GM21515 (cell line): ENCODE measurements at regions not wholly inside any gene's neighbourhood (a gene's known extent, or its start where the extent isn't known, plus 50 kb on each side); places are given as distances from the start of the nearest gene placed in this dataset.

Experiments
- ATAC-seq: cut with Tn5 transposase; IDR thresholded peaks from one replicate; pipeline ENCODE4 v1.9.1; 2021; ENCODE audit not compliant: unreplicated experiment

DNA sequence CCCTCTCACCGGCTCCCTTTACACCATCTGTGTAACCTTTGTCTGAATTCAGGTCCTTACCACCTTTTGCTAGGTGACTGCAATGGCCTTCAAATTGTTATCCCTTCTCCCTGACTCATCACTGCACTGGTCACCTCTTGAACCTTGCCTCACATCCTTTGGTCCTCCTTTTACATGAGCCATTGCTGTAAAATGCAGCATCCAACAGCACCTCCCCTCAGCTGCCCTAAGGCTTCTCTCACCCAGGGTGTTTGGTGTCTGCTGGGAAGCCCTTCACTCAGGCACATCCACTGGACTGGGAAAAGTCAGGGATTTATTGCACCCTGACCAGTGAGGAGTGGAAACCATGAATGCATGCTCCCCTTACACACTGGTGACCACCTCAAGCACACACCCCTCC lies 192.5 kb upstream of the GATB start:
- no peak for ATAC-seq

GRCh38 chr4:151952711-151953254 lies 192.0 kb upstream of the GATB start:
- no peak for ATAC-seq

GRCh38 chr4:151952137-151952536 lies 191.3 kb upstream of the GATB start:
- no peak for ATAC-seq

DNA sequence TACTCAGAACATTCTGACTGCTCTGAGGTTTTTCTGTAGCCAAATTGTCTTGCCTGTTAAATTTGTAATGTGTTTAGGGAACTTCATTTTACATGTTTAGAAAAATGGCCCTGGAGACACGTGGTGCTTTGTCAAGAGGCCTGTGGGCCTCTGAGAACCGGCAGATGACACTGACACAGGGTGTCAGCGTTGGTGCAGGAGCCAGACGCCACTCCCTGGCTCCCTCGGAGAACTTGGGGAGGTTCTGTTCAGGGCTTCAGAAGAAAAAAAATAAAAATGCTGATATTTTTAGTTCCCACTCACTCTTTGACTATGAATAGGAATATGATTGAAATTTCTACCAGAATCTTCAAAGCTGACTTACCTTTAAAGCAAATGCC lies 190.9 kb upstream of the GATB start:
- no peak for ATAC-seq

- ATAC-seq, result no peak
Measured at GRCh38 chr4:151950993-151951670, 190.3 kb upstream of the GATB start.

GRCh38 chr4:151948351-151949016 lies 187.7 kb upstream of the GATB start:
- no peak for ATAC-seq

GRCh38 chr4:151946718-151947117 lies 185.9 kb upstream of the GATB start:
- no peak for ATAC-seq

DNA sequence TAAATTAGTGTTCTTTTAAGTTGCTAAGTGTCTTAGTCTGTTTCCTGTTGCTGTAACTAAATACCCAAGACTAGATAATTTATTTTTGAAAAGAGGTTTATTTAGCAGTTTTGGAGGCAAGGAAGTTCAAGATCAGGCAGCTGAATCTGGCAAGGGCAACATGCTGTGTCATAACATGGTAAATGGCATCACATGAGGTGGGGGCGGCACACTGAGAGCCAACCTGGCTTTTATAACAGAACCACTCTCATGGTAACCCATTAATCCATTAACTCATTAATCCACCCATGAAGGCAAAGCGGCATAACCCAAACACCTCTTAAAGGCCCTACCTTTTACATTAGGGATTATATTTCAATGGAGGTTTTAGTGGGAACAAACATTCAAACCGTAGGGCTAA lies 182.2 kb upstream of the GATB start:
- no peak for ATAC-seq

- ATAC-seq, result no peak
Measured at GRCh38 chr4:151940926-151941617, 180.3 kb upstream of the GATB start.

GRCh38 chr4:151940291-151940690 lies 179.5 kb upstream of the GATB start:
- ATAC-seq, result no peak

- ATAC-seq, result no peak
Measured at GRCh38 chr4:151939670-151940069, 178.9 kb upstream of the GATB start.

- no peak for ATAC-seq
Measured at GRCh38 chr4:151935411-151935810, 174.6 kb upstream of the GATB start.

- ATAC-seq, result no peak
Measured at GRCh38 chr4:151934766-151935165, 174.0 kb upstream of the GATB start.

GRCh38 chr4:151933122-151933827 lies 172.5 kb upstream of the GATB start:
- no peak for ATAC-seq

GRCh38 chr4:151931563-151931962 lies 170.8 kb upstream of the GATB start:
- no peak for ATAC-seq

GRCh38 chr4:151930372-151930771 lies 169.6 kb upstream of the GATB start:
- no peak for ATAC-seq

DNA sequence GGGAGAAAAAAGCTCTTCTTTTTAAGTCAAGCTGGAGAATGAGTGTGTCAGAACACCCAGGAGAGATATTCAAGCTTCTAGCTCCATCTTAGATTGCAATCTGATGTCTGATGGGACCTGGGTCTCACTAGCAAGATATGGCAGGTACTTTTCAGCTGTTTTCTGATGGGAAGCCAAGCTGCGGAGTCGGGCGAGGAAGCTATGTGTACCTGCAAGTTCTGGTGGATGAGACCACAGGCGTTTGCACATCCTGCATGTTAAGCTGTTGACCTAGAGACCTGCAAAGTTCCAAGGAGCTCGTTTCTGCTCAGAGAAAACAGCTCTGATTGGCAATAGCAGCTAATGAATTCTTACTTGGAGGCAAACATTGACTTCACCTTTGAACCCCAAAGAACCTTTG lies 167.3 kb upstream of the GATB start:
- no peak for ATAC-seq

DNA sequence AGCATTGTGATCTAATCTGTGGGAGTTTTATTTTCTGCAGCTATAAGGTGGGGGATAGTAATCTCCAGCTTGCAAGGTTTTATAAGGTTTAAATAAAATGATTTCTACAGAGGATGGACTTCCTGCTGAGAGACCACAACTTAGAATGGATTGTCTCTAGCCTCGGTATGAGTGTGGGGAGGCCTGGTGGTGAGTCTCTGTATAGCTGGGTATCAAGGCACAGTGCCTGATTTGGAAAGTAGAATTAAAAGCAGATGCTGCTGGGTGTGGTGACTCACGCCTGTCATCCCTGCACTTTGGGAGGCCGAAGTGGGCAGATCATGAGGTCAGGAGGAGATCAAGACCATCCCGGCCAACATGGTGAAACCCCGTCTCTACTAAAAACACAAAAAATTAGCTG lies 162.0 kb upstream of the GATB start:
- no peak for ATAC-seq

DNA sequence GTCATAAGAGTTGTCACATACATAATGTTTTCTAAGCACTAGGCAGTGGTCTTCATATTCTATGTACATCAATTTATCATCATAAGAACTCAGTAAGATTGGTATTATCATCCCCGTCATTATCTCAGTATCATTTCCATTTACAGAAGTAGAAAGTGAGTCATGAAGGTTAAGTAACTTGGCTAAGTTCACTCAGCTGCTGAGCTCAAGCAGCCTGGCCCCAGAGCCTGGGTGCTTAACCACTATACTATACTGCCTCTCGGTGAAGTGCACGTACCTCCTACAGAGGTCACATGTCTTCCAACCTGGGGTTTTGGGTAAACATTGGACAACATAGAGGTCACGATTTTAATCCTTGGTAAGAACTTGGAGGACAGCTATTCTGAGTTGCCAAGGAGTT lies 161.5 kb upstream of the GATB start:
- ATAC-seq, result no peak

DNA sequence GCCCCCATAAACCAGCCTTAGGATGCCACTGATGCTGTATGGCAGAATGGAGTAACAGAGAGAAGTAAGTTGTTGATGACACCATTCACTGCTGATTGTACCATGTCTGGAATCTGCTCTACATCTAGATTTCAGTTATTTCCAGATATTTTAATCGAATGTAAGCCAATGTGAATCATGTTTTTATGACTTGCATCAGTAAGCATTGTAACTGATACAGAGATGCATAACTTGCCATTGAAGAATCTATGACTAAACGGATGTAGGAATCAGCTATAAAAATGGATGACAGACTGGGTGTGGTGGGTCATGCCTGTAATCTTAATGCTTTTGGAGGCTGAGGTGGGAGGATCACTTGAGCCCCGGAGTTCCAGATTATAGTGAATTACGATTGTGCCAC lies 161.0 kb upstream of the GATB start:
- ATAC-seq, result no peak

GRCh38 chr4:151921386-151921785 lies 160.6 kb upstream of the GATB start:
- ATAC-seq, result no peak
